Kidney glomerular epithelial cell (primary cell): ENCODE measurements at regions not wholly inside any gene's neighbourhood (a gene's known extent, or its start where the extent isn't known, plus 50 kb on each side); places are given as distances from the start of the nearest gene placed in this dataset.
A peak's percentile ranks its signal among the peaks of the same experiment; 100 is the strongest.
"Not testable (repeated sequence)": the region's sequence is repeated elsewhere in the genome, so short reads cannot be mapped to it uniquely, and the experiment has no call there.

Experiments used
- DNase-seq: peaks from one replicate; lab custom pipeline; 2025; lab: John Stamatoyannopoulos, UW

DNA sequence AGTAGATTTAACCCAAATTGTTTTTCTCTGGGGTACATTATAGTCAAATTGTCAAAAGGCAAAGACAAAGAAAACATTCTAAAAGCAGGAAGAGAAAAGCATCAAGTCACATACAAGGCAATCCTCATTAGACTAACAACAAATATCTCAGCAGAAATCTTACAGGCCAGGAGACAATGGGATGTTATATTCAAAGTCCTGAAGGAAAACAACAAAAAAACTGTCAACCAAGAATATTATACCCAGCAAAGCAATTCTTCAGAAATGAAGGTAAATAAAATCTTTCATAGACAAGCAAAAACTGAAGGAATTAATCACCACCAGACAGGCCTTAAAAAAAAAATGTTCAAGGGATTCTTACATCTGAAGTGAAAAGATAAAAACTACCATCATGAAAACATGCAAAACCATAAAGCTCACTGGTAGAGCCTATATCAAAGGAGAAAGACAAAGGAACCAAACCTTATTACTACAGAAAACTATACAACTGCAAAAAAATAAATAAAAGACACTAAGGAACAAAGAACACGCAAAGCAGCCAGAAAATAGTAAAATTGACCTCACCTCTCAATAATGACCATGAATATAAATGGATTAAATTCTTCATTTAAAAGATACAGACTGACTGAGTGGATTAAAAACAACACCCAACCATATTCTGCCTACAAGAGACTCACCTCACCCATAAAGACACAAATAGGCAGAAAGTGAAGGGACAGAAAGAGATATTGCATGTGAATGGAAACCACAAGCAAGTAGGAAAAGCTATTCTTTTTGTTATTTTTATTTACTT is 113.8 kb upstream of the ZC3H11B start:
- no peak for DNase-seq

DNA sequence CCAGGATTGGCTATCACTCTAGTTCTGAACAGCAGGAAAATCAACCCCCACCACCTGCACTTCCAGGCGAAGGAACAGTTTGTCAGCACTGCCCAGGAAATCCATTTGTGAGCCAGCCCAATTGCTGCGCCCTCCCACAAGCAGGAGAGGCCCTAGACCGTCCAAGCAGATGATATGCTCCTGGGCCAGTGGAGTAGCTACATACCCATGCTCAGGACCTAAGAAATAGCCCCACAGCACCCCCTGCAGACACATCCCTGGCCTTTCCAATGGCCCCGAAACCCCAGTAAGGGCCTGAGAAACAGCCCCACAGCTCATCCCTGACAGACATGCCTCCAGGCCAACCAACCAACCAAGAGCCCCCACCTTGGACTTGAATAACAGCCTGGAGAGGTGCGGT is 111.5 kb upstream of the ZC3H11B start:
- no peak for DNase-seq

GRCh38 chr1:219717536-219717935 is 104.6 kb upstream of the ZC3H11B start:
- no peak for DNase-seq

- DNase-seq = no peak
Observed at GRCh38 chr1:219716611-219717114, 103.8 kb upstream of the ZC3H11B start.

GRCh38 chr1:219713981-219714381 is 101.1 kb upstream of the ZC3H11B start:
- no peak for DNase-seq

GRCh38 chr1:219712506-219712905 is 99.6 kb upstream of the ZC3H11B start:
- DNase-seq = no peak

- DNase-seq = peak; percentile 8
Observed at GRCh38 chr1:219710529-219711194, 97.8 kb upstream of the ZC3H11B start.

GRCh38 chr1:219708919-219709543 is 96.1 kb upstream of the ZC3H11B start:
- DNase-seq = no peak

- not testable (repeated sequence) for DNase-seq
Observed at GRCh38 chr1:219707885-219708284, 95.0 kb upstream of the ZC3H11B start.

GRCh38 chr1:219704331-219704730 is 91.4 kb upstream of the ZC3H11B start:
- DNase-seq = not testable (repeated sequence)

DNA sequence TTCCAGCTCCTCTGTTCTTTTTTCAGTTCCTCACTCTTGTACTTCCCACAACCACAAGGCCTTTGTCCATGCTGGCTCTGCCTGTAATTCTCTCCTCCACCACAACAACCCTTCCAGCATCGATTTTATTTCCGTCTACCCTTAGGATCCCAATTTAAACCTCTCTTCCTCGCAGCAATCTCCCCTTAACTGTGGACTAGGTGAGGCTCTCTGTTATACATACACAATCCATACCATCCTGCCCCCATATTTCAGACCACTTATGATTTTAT is 90.4 kb upstream of the ZC3H11B start:
- no peak for DNase-seq

DNA sequence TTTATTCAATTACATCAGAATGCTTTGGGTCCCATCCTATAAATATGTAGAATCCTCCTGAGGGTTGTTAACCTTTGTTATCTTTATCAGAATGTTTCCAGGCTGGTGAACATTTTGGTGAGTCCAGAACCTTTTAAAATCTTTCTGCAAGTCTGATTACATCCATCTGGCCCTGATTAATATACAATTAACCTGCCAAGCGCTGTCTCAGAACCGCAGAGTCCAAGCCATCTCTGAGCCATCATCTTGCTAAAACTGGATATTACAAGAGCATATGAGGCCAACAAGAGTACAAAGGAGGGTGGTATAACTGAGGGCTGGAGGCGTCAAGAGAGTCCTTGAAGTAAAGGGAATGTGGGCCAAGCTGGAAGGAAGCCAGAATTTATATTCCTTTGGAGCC is 88.6 kb upstream of the ZC3H11B start:
- no peak for DNase-seq

DNA sequence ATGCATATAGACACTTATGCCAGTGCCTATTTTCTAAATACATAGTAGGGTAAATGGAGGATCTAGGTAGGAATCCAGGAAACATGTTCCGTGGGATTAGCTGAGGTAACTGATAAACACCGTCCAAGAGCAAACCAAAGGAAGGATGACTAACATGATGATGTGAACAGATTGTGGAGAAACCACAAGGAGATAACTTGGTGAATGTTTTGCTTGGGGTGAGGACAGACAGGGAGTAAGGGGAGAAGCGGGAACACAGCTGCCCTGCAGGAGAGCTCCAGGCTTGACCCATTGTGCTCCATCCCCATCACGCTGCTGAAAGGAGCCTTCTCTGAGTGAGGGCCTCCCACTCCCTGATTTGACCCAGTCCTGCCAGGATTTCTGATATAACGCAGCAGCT is 87.0 kb upstream of the ZC3H11B start:
- DNase-seq = peak; percentile 75

GRCh38 chr1:219697682-219698081 is 84.8 kb upstream of the ZC3H11B start:
- no peak for DNase-seq

DNA sequence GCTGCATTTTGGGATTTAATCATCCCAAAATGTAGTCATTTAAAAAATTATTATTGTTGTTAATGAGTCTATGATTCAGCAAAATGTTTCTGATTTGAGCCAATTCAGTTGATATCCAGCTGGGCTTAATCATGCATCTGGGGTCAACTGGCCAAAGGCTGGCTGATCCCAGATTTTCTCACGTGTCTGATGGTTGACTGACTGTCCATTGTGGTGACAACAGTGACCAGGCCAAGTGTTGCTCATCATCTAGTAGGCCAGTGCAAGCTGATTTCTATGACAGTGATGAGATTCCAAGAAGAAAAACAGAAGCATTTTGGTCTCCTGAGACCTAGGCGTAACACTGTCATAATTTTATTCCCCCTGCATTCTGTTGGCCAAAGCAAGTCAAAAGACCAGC is 80.1 kb upstream of the ZC3H11B start:
- DNase-seq = no peak

DNA sequence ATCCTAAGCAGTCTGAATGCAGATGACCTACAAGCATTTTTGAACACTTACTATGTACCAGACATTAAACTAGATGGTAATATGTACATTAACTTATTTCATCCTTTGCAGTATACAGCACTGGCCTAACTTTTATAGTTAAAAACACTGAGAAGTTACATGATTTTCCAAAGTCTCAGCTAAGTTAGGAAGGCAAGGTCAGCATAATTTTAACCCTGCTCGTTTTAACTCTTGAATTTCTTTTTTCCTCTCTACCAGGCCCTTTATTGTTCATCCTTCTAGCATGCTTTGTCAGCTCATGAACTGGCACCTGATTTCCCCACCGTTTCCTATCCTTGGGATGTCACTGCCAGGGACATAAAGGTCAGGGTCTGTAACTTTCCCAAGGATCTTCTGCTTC is 76.9 kb upstream of the ZC3H11B start:
- no peak for DNase-seq

DNA sequence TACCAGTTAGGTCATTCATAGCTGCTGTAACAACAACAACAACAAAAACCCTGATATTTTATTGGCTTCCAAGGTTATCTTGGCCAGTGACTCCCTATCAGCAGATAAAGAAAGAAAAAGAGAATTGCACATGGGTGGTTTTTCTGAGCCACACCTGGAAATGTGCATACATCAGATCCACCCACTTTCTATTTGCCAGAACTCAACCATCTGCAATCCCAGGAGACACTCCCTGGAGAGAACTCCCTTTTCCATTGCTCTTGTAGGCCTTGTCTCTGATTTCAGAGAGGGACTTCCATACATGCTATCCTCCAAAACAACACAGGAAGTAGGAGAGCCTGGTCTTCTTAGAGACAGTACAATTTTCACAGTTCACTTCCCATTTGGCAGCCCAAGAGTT is 74.9 kb upstream of the ZC3H11B start:
- DNase-seq = no peak

GRCh38 chr1:219686171-219686570 is 73.3 kb upstream of the ZC3H11B start:
- no peak for DNase-seq

DNA sequence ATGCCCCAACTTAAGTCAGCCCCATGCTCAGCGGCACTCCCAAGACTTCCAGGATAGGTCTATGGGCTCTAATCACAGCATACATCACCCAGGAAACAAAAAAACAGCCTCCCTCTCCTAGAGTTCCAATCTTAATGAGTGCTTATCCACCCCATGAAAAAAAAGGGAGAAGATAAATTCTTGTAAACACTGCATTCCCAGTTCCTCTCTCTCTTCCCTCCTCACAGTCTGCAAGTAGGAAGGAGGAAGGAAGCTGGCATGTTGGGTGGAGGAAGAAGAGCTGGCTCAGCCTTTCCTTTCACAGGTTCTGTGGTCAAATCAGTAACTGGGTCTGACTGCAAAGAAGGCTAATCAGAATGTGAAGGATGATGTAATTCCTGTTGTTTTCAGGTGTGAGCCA is 69.9 kb upstream of the ZC3H11B start:
- DNase-seq = no peak

- DNase-seq = no peak
Observed at GRCh38 chr1:219681876-219682275, 69.0 kb upstream of the ZC3H11B start.

GRCh38 chr1:219676012-219676765 is 63.3 kb upstream of the ZC3H11B start:
- DNase-seq = no peak

GRCh38 chr1:219670426-219671149 is 57.7 kb upstream of the ZC3H11B start:
- DNase-seq = no peak
